WTC11 (cell line): ENCODE measurements at regions not wholly inside any gene's neighbourhood (a gene's known extent, or its start where the extent isn't known, plus 50 kb on each side); places are given as distances from the start of the nearest gene placed in this dataset.

ENCODE experiments used
- ATAC-seq: fragments of 200-7000 bp; cut with Tn5 transposase; 2 replicates; pipeline ENCODE4 v1.10.0; 2021; ENCODE audit warnings: mild to moderate bottlenecking, moderate library complexity
- CTCF ChIA-PET: fragments of 300-600 bp; sonication (Branson Sonifier 250); formaldehyde crosslinking; loops from one replicate; lab custom pipeline; 2021; ENCODE audit warnings: antibody characterized with exemption; lab: Charles Lee
- POLR2A ChIA-PET: fragments of 350-600 bp; sonication (Branson Sonifier 250); formaldehyde crosslinking; loops from one replicate; lab custom pipeline; 2021; ENCODE audit warnings: antibody characterized with exemption; lab: Charles Lee
- DNase-seq: peaks from one replicate; pipeline ENCODE4 v3.0.0; 2021; ENCODE audit warnings: low spot score
- H3K27ac Mint-ChIP-seq: 2 replicates; pipeline ENCODE4 v1.8.0; 2021; ENCODE audit warnings: mixed read lengths
- H3K27me3 Mint-ChIP-seq: 2 replicates; pipeline ENCODE4 v1.8.0; 2021; ENCODE audit warnings: low read depth, mild to moderate bottlenecking, moderate library complexity, mixed read lengths
- H3K36me3 Mint-ChIP-seq: 2 replicates; pipeline ENCODE4 v1.8.0; 2021; ENCODE audit warnings: mixed read lengths
- H3K4me1 Mint-ChIP-seq: 2 replicates; pipeline ENCODE4 v1.8.0; 2022; ENCODE audit warnings: mixed read lengths
- H3K4me3 Mint-ChIP-seq: 2 replicates; pipeline ENCODE4 v1.8.0; 2021; ENCODE audit warnings: mild to moderate bottlenecking, moderate library complexity, mixed read lengths
- H3K9me3 Mint-ChIP-seq: 2 replicates; pipeline ENCODE4 v1.8.0; 2021; ENCODE audit warnings: mixed read lengths
- CREM ChIP-seq: sonication (generic); formaldehyde crosslinking; IDR thresholded peaks from 2 replicates; pipeline ENCODE4 v1.8.1; 2022; ENCODE audit warnings: mild to moderate bottlenecking, missing genetic modification reagents, moderate library complexity
- IRF2 ChIP-seq: sonication (generic); formaldehyde crosslinking; IDR thresholded peaks from 2 replicates; pipeline ENCODE4 v1.8.0; 2022; ENCODE audit warnings: low read depth, missing genetic modification reagents, borderline replicate concordance
- KAT7 ChIP-seq: sonication (generic); formaldehyde crosslinking; IDR thresholded peaks from 2 replicates; pipeline ENCODE4 v1.8.1; 2023; ENCODE audit warnings: missing genetic modification reagents, mild to moderate bottlenecking, borderline replicate concordance
- MYBL2 ChIP-seq: sonication (generic); formaldehyde crosslinking; IDR thresholded peaks from 2 replicates; pipeline ENCODE4 v1.8.1; 2023; ENCODE audit warnings: mild to moderate bottlenecking, moderate library complexity, missing genetic modification reagents
- NFYB ChIP-seq: sonication (generic); formaldehyde crosslinking; conservative IDR thresholded peaks from 2 replicates; pipeline ENCODE4 v1.8.0; 2022; ENCODE audit warnings: low read depth, missing genetic modification reagents
- NR3C1 ChIP-seq: sonication (generic); formaldehyde crosslinking; conservative IDR thresholded peaks from 2 replicates; pipeline ENCODE4 v1.8.1; 2023; ENCODE audit warnings: low read depth, mild to moderate bottlenecking, missing genetic modification reagents
- PRDM15 ChIP-seq: sonication (generic); formaldehyde crosslinking; IDR thresholded peaks from 2 replicates; pipeline ENCODE4 v1.8.0; 2022; ENCODE audit warnings: missing genetic modification reagents
- RORB ChIP-seq: fragments of 250-450 bp; sonication (Bioruptor Pico); IDR thresholded peaks from 2 replicates; pipeline ENCODE4 v1.9.0; 2021; ENCODE audit warnings: mild to moderate bottlenecking
- ZBTB21 ChIP-seq: sonication (generic); formaldehyde crosslinking; IDR thresholded peaks from 2 replicates; pipeline ENCODE4 v1.8.1; 2023; ENCODE audit warnings: mild to moderate bottlenecking, missing genetic modification reagents, borderline replicate concordance
- ZNF219 ChIP-seq: sonication (generic); formaldehyde crosslinking; IDR thresholded peaks from 2 replicates; pipeline ENCODE4 v1.8.0; 2023; ENCODE audit warnings: missing genetic modification reagents, mild to moderate bottlenecking, borderline replicate concordance
- ZNF423 ChIP-seq: fragments of 250-450 bp; sonication (Bioruptor Pico); IDR thresholded peaks from 2 replicates; pipeline ENCODE4 v2.1.2; 2022; ENCODE audit warnings: mild to moderate bottlenecking, moderate library complexity
- TF ChIP-seq, protein P1 (sequence below): fragments of 250-450 bp; sonication (Bioruptor Pico); IDR thresholded peaks from 2 replicates; pipeline ENCODE4 v1.9.0; 2021; ENCODE audit warnings: mild to moderate bottlenecking
- TF ChIP-seq, protein P2 (sequence below): sonication (generic); formaldehyde crosslinking; IDR thresholded peaks from 2 replicates; pipeline ENCODE4 v1.8.1; 2023; ENCODE audit warnings: mild to moderate bottlenecking, missing genetic modification reagents
- TF ChIP-seq, protein P3 (sequence below): sonication (generic); formaldehyde crosslinking; IDR thresholded peaks from 2 replicates; pipeline ENCODE4 v1.8.1; 2022; ENCODE audit warnings: mild to moderate bottlenecking, moderate library complexity, missing genetic modification reagents

- H3K36me3 Mint-ChIP-seq: no peaks in the 10 kb centered on the region
- no peak overlapping the region for H3K27ac Mint-ChIP-seq
- DNase-seq (no peak), ATAC-seq (no peak)
- H3K9me3 Mint-ChIP-seq: no peaks in the 10 kb centered on the region
- CTCF ChIA-PET: no interaction called here
- no peaks in the 10 kb centered on the region for H3K27me3 Mint-ChIP-seq
- 0 out of 2 replicates have a peak, but pooled peaks cover 8% of the 10 kb centered on the region for H3K4me1 Mint-ChIP-seq
- POLR2A ChIA-PET: no interaction called here
- TF ChIP-seq IRF2 (CRISPR knock-in tag) (no peak), KAT7 (CRISPR knock-in tag) (no peak), ZBTB21 (CRISPR knock-in tag) (no peak), MYBL2 (CRISPR knock-in tag) (no peak), NFYB (CRISPR knock-in tag) (no peak), NR3C1 (CRISPR knock-in tag) (no peak)
- TF ChIP-seq, protein P1, sequence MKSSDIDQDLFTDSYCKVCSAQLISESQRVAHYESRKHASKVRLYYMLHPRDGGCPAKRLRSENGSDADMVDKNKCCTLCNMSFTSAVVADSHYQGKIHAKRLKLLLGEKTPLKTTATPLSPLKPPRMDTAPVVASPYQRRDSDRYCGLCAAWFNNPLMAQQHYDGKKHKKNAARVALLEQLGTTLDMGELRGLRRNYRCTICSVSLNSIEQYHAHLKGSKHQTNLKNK (CRISPR knock-in tag): no peak
- H3K4me3 Mint-ChIP-seq: no peak overlapping the region
These were observed 508.4 kb upstream of the EPHA7 start for GRCh38 chr6:93927731-93928130.

DNA sequence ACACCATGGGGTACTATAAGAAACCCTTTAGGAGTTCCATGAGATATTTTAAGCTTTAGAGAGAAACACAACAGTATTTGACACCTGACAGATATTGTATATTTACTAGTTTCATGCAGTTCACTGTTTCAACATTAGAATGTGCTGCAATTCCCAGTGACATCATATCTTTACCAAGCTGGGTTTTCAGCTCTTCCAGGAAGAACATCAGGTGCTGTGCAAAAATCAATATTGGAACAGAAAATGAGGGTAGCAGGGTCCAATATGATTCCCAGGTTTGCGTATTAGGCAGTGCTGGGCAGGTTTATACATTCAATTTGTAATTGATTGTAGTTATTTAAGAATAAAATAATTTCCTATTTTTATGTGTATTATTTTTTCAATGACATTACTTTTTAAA lies 500.0 kb upstream of the EPHA7 start:
- ChIA-PET POLR2A (no interaction called here), CTCF (no interaction called here)

More for the DNA sequence above, 500.0 kb upstream of the EPHA7 start:
- Mint-ChIP-seq H3K36me3 (0 out of 2 replicates have a peak, but pooled peaks cover 3% of the 10 kb centered on the region), H3K27ac (no peak overlapping the region), H3K4me3 (no peak overlapping the region), H3K27me3 (no peaks in the 10 kb centered on the region), H3K4me1 (peaks cover 4% of the 10 kb centered on the region), H3K9me3 (peaks cover 14% of the 10 kb centered on the region)
- TF ChIP-seq CREM (CRISPR knock-in tag): no peak
- TF ChIP-seq PRDM15 (CRISPR knock-in tag): no peak
- no peak for TF ChIP-seq RORB
- TF ChIP-seq, protein P2, sequence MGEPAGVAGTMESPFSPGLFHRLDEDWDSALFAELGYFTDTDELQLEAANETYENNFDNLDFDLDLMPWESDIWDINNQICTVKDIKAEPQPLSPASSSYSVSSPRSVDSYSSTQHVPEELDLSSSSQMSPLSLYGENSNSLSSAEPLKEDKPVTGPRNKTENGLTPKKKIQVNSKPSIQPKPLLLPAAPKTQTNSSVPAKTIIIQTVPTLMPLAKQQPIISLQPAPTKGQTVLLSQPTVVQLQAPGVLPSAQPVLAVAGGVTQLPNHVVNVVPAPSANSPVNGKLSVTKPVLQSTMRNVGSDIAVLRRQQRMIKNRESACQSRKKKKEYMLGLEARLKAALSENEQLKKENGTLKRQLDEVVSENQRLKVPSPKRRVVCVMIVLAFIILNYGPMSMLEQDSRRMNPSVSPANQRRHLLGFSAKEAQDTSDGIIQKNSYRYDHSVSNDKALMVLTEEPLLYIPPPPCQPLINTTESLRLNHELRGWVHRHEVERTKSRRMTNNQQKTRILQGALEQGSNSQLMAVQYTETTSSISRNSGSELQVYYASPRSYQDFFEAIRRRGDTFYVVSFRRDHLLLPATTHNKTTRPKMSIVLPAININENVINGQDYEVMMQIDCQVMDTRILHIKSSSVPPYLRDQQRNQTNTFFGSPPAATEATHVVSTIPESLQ (CRISPR knock-in tag): no peak
- TF ChIP-seq, protein P3, sequence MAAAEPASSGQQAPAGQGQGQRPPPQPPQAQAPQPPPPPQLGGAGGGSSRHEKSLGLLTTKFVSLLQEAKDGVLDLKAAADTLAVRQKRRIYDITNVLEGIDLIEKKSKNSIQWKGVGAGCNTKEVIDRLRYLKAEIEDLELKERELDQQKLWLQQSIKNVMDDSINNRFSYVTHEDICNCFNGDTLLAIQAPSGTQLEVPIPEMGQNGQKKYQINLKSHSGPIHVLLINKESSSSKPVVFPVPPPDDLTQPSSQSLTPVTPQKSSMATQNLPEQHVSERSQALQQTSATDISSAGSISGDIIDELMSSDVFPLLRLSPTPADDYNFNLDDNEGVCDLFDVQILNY (CRISPR knock-in tag): no peak
- TF ChIP-seq ZNF423 (CRISPR knock-in tag): no peak
- TF ChIP-seq ZNF219 (CRISPR knock-in tag): no peak
- ATAC-seq: no peak
- DNase-seq: no peak
